Stimulated activated CD8-positive, alpha-beta memory T cell treated with anti-CD3 and anti-CD28 coated beads, Interleukin-12 subunit alpha, Interleukin-12 subunit beta, amount 100 ng/mL, for 24 hours (primary cell): ENCODE measurements at regions not wholly inside any gene's neighbourhood (a gene's known extent, or its start where the extent isn't known, plus 50 kb on each side); places are given as distances from the start of the nearest gene placed in this dataset.
A peak's percentile ranks its signal among the peaks of the same experiment; 100 is the strongest.

Source experiments
- DNase-seq: peaks from one replicate; pipeline ENCODE4 v3.0.0-alpha.2; 2020; ENCODE audit errors: extremely low read depth

- no peak for DNase-seq
These were observed 52.4 kb upstream of the WDR26 start for GRCh38 chr1:224486801-224487583.

GRCh38 chr1:224488806-224489499, 54.4 kb upstream of the WDR26 start:
- no peak for DNase-seq

GRCh38 chr1:224489534-224490365, 55.2 kb upstream of the WDR26 start:
- no peak for DNase-seq

GRCh38 chr1:224490549-224491537, 56.2 kb upstream of the WDR26 start:
- DNase-seq: no peak

- no peak for DNase-seq
These were observed 57.4 kb upstream of the WDR26 start for GRCh38 chr1:224492015-224492414.

- no peak for DNase-seq
These were observed 58.0 kb upstream of the WDR26 start for GRCh38 chr1:224492632-224493031.

GRCh38 chr1:224493269-224493668, 58.7 kb upstream of the WDR26 start:
- no peak for DNase-seq

- no peak for DNase-seq
These were observed 59.7 kb upstream of the WDR26 start for GRCh38 chr1:224494343-224494742.

- DNase-seq: no peak
These were observed 61.3 kb upstream of the WDR26 start for GRCh38 chr1:224495866-224496265.

GRCh38 chr1:224496826-224497225, 62.2 kb upstream of the WDR26 start:
- DNase-seq: no peak

GRCh38 chr1:224497714-224498573, 63.3 kb upstream of the WDR26 start:
- DNase-seq: peak; percentile 36

GRCh38 chr1:224498574-224499170, 64.1 kb upstream of the WDR26 start:
- DNase-seq: no peak

GRCh38 chr1:224499204-224499603, 64.6 kb upstream of the WDR26 start:
- DNase-seq: no peak

- DNase-seq: no peak
These were observed 66.2 kb upstream of the WDR26 start for GRCh38 chr1:224500796-224501195.

GRCh38 chr1:224501836-224502235, 67.2 kb upstream of the WDR26 start:
- DNase-seq: no peak

GRCh38 chr1:224502459-224503160, 68.0 kb upstream of the WDR26 start:
- DNase-seq: no peak

- DNase-seq: no peak
These were observed 68.8 kb upstream of the WDR26 start for GRCh38 chr1:224503161-224504118.
